OCI-LY1 (cell line): ENCODE measurements at regions not wholly inside any gene's neighbourhood (a gene's known extent, or its start where the extent isn't known, plus 50 kb on each side); places are given as distances from the start of the nearest gene placed in this dataset.

Source experiments
- H2AFZ ChIP-seq: fragments of 200-600 bp; sonication (generic), shearing (Covaris generic); 2 replicates; pipeline ENCODE4 v1.6.0; 2014; ENCODE audit warnings: antibody characterized with exemption, mild to moderate bottlenecking, low read length
- H3F3A ChIP-seq: fragments of 200-600 bp; sonication (generic), shearing (Covaris generic); 2 replicates; pipeline ENCODE4 v1.6.0; 2014; ENCODE audit warnings: mild to moderate bottlenecking, antibody characterized with exemption, low read length, moderate library complexity; ENCODE audit not compliant: insufficient read depth
- H3K27ac ChIP-seq: fragments of 200-600 bp; sonication (generic); 2 replicates; pipeline ENCODE4 v1.5.1; 2014; ENCODE audit warnings: low read length, mixed run types, mild to moderate bottlenecking, low read depth; ENCODE audit not compliant: poor library complexity, severe bottlenecking
- H3K27me3 ChIP-seq: fragments of 200-600 bp; sonication (generic); 2 replicates; pipeline ENCODE4 v1.6.0; 2014; ENCODE audit warnings: antibody characterized with exemption, mild to moderate bottlenecking, low read length, moderate library complexity; ENCODE audit not compliant: insufficient read depth
- H3K36me3 ChIP-seq: fragments of 200-600 bp; sonication (generic); 2 replicates; pipeline ENCODE4 v1.6.1; 2014; ENCODE audit warnings: mild to moderate bottlenecking, antibody characterized with exemption, low read length, moderate library complexity, mixed read lengths; ENCODE audit not compliant: insufficient read depth
- H3K4me1 ChIP-seq: fragments of 200-600 bp; sonication (generic); 2 replicates; pipeline ENCODE4 v1.5.1; 2014; ENCODE audit warnings: mild to moderate bottlenecking, low read length, moderate library complexity; ENCODE audit not compliant: insufficient read depth, severe bottlenecking
- H3K4me2 ChIP-seq: fragments of 200-600 bp; sonication (generic), shearing (Covaris generic); 2 replicates; pipeline ENCODE4 v1.6.1; 2014; ENCODE audit warnings: low read length
- H3K4me3 ChIP-seq: fragments of 200-600 bp; sonication (generic); 2 replicates; pipeline ENCODE4 v1.5.1; 2014; ENCODE audit warnings: low read length, low read depth, mild to moderate bottlenecking, mixed read lengths; ENCODE audit not compliant: poor library complexity, severe bottlenecking
- H3K79me2 ChIP-seq: fragments of 200-600 bp; shearing (Covaris generic); 2 replicates; pipeline ENCODE4 v1.6.1; 2016; ENCODE audit warnings: mixed run types, low read length, mixed read lengths; ENCODE audit not compliant: insufficient read depth
- H3K9ac ChIP-seq: fragments of 200-600 bp; sonication (generic), shearing (Covaris generic); 2 replicates; pipeline ENCODE4 v1.6.1; 2014; ENCODE audit warnings: mild to moderate bottlenecking, low read length, mixed read lengths
- H3K9me2 ChIP-seq: fragments of 200-600 bp; sonication (generic), shearing (Covaris generic); 2 replicates; pipeline ENCODE4 v1.6.1; 2014; ENCODE audit warnings: low read depth, mild to moderate bottlenecking, low read length, mixed read lengths
- H3K9me3 ChIP-seq: fragments of 200-600 bp; shearing (Covaris generic); 2 replicates; pipeline ENCODE4 v1.6.1; 2014; ENCODE audit warnings: low read length, mixed read lengths
- H4K20me1 ChIP-seq: fragments of 200-600 bp; sonication (generic), shearing (Covaris generic); 2 replicates; pipeline ENCODE4 v1.6.0; 2016; ENCODE audit warnings: mild to moderate bottlenecking, low read length; ENCODE audit not compliant: insufficient read depth
- CTCF ChIP-seq: fragments of 200-600 bp; sonication (generic), shearing (Covaris generic); IDR thresholded peaks from 2 replicates; pipeline ENCODE4 v1.5.1; 2017; ENCODE audit warnings: mild to moderate bottlenecking, antibody characterized with exemption, low read length, moderate library complexity, mixed read lengths
- EZH2 ChIP-seq: fragments of 200-600 bp; sonication (generic), shearing (Covaris generic); IDR thresholded peaks from 2 replicates; pipeline ENCODE4 v1.8.0; 2017; ENCODE audit warnings: borderline replicate concordance, mixed run types, mild to moderate bottlenecking, antibody characterized with exemption, low read length, moderate library complexity, mixed read lengths

GRCh38 chr14:32022525-32022924, 54.6 kb upstream of the ARHGAP5 start:
- Histone ChIP-seq H3K4me1 (no peaks in the 10 kb centered on the region), H4K20me1 (no peaks in the 10 kb centered on the region), H3K9me2 (no peaks in the 10 kb centered on the region), H3K9ac (no peak overlapping the region), H3K27ac (no peak overlapping the region), H3K4me3 (no peak overlapping the region), H3K79me2 (no peaks in the 10 kb centered on the region), H3F3A (no peaks in the 10 kb centered on the region), H3K27me3 (no peaks in the 10 kb centered on the region), H3K9me3 (no peaks in the 10 kb centered on the region), H3K36me3 (no peaks in the 10 kb centered on the region), H3K4me2 (no peak overlapping the region), H2AFZ (no peak overlapping the region)
- TF ChIP-seq CTCF (no peak), EZH2 (no peak)

GRCh38 chr14:32022938-32023466, 54.1 kb upstream of the ARHGAP5 start:
- no peaks in the 10 kb centered on the region for H3K9me3 ChIP-seq
- no peaks in the 10 kb centered on the region for H3K9me2 ChIP-seq
- H3K27ac ChIP-seq = no peak overlapping the region
- no peaks in the 10 kb centered on the region for H3F3A ChIP-seq
- H3K9ac ChIP-seq = no peak overlapping the region
- H3K4me1 ChIP-seq = no peaks in the 10 kb centered on the region
- no peak overlapping the region for H2AFZ ChIP-seq
- no peaks in the 10 kb centered on the region for H3K27me3 ChIP-seq
- no peak overlapping the region for H3K4me2 ChIP-seq
- no peaks in the 10 kb centered on the region for H4K20me1 ChIP-seq
- H3K36me3 ChIP-seq = no peaks in the 10 kb centered on the region
- H3K79me2 ChIP-seq = no peaks in the 10 kb centered on the region
- H3K4me3 ChIP-seq = no peak overlapping the region
- no peak for TF ChIP-seq EZH2
- TF ChIP-seq CTCF = no peak

GRCh38 chr14:32023540-32023939, 53.6 kb upstream of the ARHGAP5 start:
- no peaks in the 10 kb centered on the region for H3K79me2 ChIP-seq
- H3K4me1 ChIP-seq = no peaks in the 10 kb centered on the region
- H3K4me3 ChIP-seq = no peak overlapping the region
- H4K20me1 ChIP-seq = no peaks in the 10 kb centered on the region
- H3K27me3 ChIP-seq = no peaks in the 10 kb centered on the region
- H3F3A ChIP-seq = no peaks in the 10 kb centered on the region
- no peaks in the 10 kb centered on the region for H3K9me3 ChIP-seq
- no peaks in the 10 kb centered on the region for H3K9me2 ChIP-seq
- H3K4me2 ChIP-seq = no peak overlapping the region
- no peaks in the 10 kb centered on the region for H3K36me3 ChIP-seq
- H3K9ac ChIP-seq = no peak overlapping the region
- H3K27ac ChIP-seq = no peak overlapping the region
- no peak overlapping the region for H2AFZ ChIP-seq
- no peak for TF ChIP-seq CTCF
- no peak for TF ChIP-seq EZH2
